ENCODE measurements at regions not wholly inside any gene's neighbourhood (a gene's known extent, or its start where the extent isn't known, plus 50 kb on each side); places are given as distances from the start of the nearest gene placed in this dataset.

- H3K4me1 Mint-ChIP-seq (ENCODE audit: low read depth) = no peaks in the 10 kb centered on the region
- H3K4me3 Mint-ChIP-seq = no peak overlapping the region
- DNase-seq = no peak
- H3K36me3 Mint-ChIP-seq = no peaks in the 10 kb centered on the region
- intact Hi-C loops (cut with micrococcal nuclease) = no loop called here
- H3K9me3 Mint-ChIP-seq = peaks cover 6% of the 10 kb centered on the region
- peaks cover 3% of the 10 kb centered on the region for H3K27me3 Mint-ChIP-seq
- no peak overlapping the region for H3K27ac Mint-ChIP-seq
- ChIA-PET CTCF (no interaction called here), POLR2A (no interaction called here)
Measured at GRCh38 chr2:60025496-60025895, 528.0 kb downstream of the BCL11A start.

- POLR2A ChIA-PET = no interaction called here
- Mint-ChIP-seq H3K36me3 (no peaks in the 10 kb centered on the region), H3K27me3 (peaks cover 3% of the 10 kb centered on the region), H3K27ac (no peak overlapping the region), H3K4me1 (ENCODE audit: low read depth) (no peaks in the 10 kb centered on the region), H3K4me3 (no peak overlapping the region), H3K9me3 (no peaks in the 10 kb centered on the region)
- CTCF ChIA-PET = no interaction called here
- intact Hi-C loops (cut with micrococcal nuclease) = no loop called here
- no peak for DNase-seq
Measured at GRCh38 chr2:60023256-60023985, 530.0 kb downstream of the BCL11A start.

- intact Hi-C loops (cut with micrococcal nuclease) = no loop called here
- no peaks in the 10 kb centered on the region for H3K27me3 Mint-ChIP-seq
- ChIA-PET CTCF (no interaction called here), POLR2A (no interaction called here)
- DNase-seq = no peak
- H3K36me3 Mint-ChIP-seq = no peaks in the 10 kb centered on the region
- no peaks in the 10 kb centered on the region for H3K4me1 Mint-ChIP-seq (ENCODE audit: low read depth)
- no peak overlapping the region for H3K4me3 Mint-ChIP-seq
- H3K27ac Mint-ChIP-seq = no peak overlapping the region
- H3K9me3 Mint-ChIP-seq = no peaks in the 10 kb centered on the region
Measured at GRCh38 chr2:60007671-60008070, 545.8 kb downstream of the BCL11A start.

- no peaks in the 10 kb centered on the region for H3K36me3 Mint-ChIP-seq
- ChIA-PET CTCF (no interaction called here), POLR2A (no interaction called here)
- no peak for DNase-seq
- no peaks in the 10 kb centered on the region for H3K4me1 Mint-ChIP-seq (ENCODE audit: low read depth)
- no peak overlapping the region for H3K4me3 Mint-ChIP-seq
- H3K27me3 Mint-ChIP-seq = no peaks in the 10 kb centered on the region
- intact Hi-C loops (cut with micrococcal nuclease) = no loop called here
- no peak overlapping the region for H3K27ac Mint-ChIP-seq
- H3K9me3 Mint-ChIP-seq = no peaks in the 10 kb centered on the region
Measured at GRCh38 chr2:60003076-60003475, 550.4 kb downstream of the BCL11A start.

GRCh38 chr2:60002183-60002867, 551.1 kb downstream of the BCL11A start:
- ChIA-PET POLR2A (no interaction called here), CTCF (no interaction called here)
- DNase-seq = no peak
- no peaks in the 10 kb centered on the region for H3K4me1 Mint-ChIP-seq (ENCODE audit: low read depth)
- H3K36me3 Mint-ChIP-seq = no peaks in the 10 kb centered on the region
- intact Hi-C loops (cut with micrococcal nuclease) = no loop called here
- H3K9me3 Mint-ChIP-seq = no peaks in the 10 kb centered on the region
- H3K27ac Mint-ChIP-seq = no peak overlapping the region
- H3K4me3 Mint-ChIP-seq = no peak overlapping the region
- no peaks in the 10 kb centered on the region for H3K27me3 Mint-ChIP-seq

- POLR2A ChIA-PET = no interaction called here
Measured at GRCh38 chr2:60000686-60001085, 552.8 kb downstream of the BCL11A start.

GRCh38 chr2:59998324-59998723, 555.1 kb downstream of the BCL11A start:
- DNase-seq = no peak
- POLR2A ChIA-PET = no interaction called here

More at GRCh38 chr2:60000686-60001085, 552.8 kb downstream of the BCL11A start:
- Mint-ChIP-seq H3K27me3 (no peaks in the 10 kb centered on the region), H3K27ac (no peak overlapping the region), H3K4me3 (no peak overlapping the region), H3K4me1 (ENCODE audit: low read depth) (no peaks in the 10 kb centered on the region), H3K9me3 (no peaks in the 10 kb centered on the region), H3K36me3 (no peaks in the 10 kb centered on the region)
- intact Hi-C loops (cut with micrococcal nuclease) = no loop called here
- DNase-seq = no peak
- CTCF ChIA-PET = no interaction called here

GRCh38 chr2:59997371-59997770, 556.1 kb downstream of the BCL11A start:
- no peaks in the 10 kb centered on the region for H3K4me1 Mint-ChIP-seq (ENCODE audit: low read depth)
- intact Hi-C loops (cut with micrococcal nuclease) = no loop called here
- H3K27ac Mint-ChIP-seq = no peak overlapping the region
- H3K4me3 Mint-ChIP-seq = no peak overlapping the region
- no peaks in the 10 kb centered on the region for H3K36me3 Mint-ChIP-seq
- ChIA-PET POLR2A (no interaction called here), CTCF (no interaction called here)
- DNase-seq = no peak
- H3K9me3 Mint-ChIP-seq = no peaks in the 10 kb centered on the region
- H3K27me3 Mint-ChIP-seq = no peaks in the 10 kb centered on the region

More at GRCh38 chr2:59998324-59998723, 555.1 kb downstream of the BCL11A start:
- Mint-ChIP-seq H3K4me1 (ENCODE audit: low read depth) (no peaks in the 10 kb centered on the region), H3K36me3 (no peaks in the 10 kb centered on the region), H3K27me3 (no peaks in the 10 kb centered on the region), H3K27ac (no peak overlapping the region), H3K4me3 (no peak overlapping the region), H3K9me3 (no peaks in the 10 kb centered on the region)
- intact Hi-C loops (cut with micrococcal nuclease) = no loop called here
- CTCF ChIA-PET = no interaction called here

- DNase-seq = no peak
- ChIA-PET CTCF (no interaction called here), POLR2A (no interaction called here)
- Mint-ChIP-seq H3K27ac (no peak overlapping the region), H3K36me3 (no peaks in the 10 kb centered on the region), H3K4me3 (no peak overlapping the region), H3K9me3 (no peaks in the 10 kb centered on the region), H3K27me3 (no peaks in the 10 kb centered on the region), H3K4me1 (ENCODE audit: low read depth) (no peaks in the 10 kb centered on the region)
- intact Hi-C loops (cut with micrococcal nuclease) = no loop called here
Measured at GRCh38 chr2:59996855-59997254, 556.6 kb downstream of the BCL11A start.

- Mint-ChIP-seq H3K27me3 (no peaks in the 10 kb centered on the region), H3K36me3 (no peaks in the 10 kb centered on the region), H3K4me3 (no peak overlapping the region), H3K4me1 (ENCODE audit: low read depth) (no peaks in the 10 kb centered on the region), H3K9me3 (no peaks in the 10 kb centered on the region), H3K27ac (no peak overlapping the region)
- intact Hi-C loops (cut with micrococcal nuclease) = no loop called here
- CTCF ChIA-PET = no interaction called here
- POLR2A ChIA-PET = no interaction called here
- DNase-seq = no peak
Measured at GRCh38 chr2:59993726-59994125, 559.7 kb downstream of the BCL11A start.

GRCh38 chr2:59988341-59988740, 565.1 kb downstream of the BCL11A start:
- POLR2A ChIA-PET = no interaction called here
- H3K27me3 Mint-ChIP-seq = no peaks in the 10 kb centered on the region

GRCh38 chr2:59986511-59986910, 566.9 kb downstream of the BCL11A start:
- intact Hi-C loops (cut with micrococcal nuclease) = no loop called here
- no peak for DNase-seq
- Mint-ChIP-seq H3K36me3 (no peaks in the 10 kb centered on the region), H3K4me3 (no peak overlapping the region), H3K9me3 (no peaks in the 10 kb centered on the region), H3K27me3 (no peaks in the 10 kb centered on the region), H3K27ac (no peak overlapping the region), H3K4me1 (ENCODE audit: low read depth) (no peaks in the 10 kb centered on the region)
- POLR2A ChIA-PET = no interaction called here
- CTCF ChIA-PET = no interaction called here

More at GRCh38 chr2:59988341-59988740, 565.1 kb downstream of the BCL11A start:
- CTCF ChIA-PET = no interaction called here
- intact Hi-C loops (cut with micrococcal nuclease) = no loop called here
- H3K36me3 Mint-ChIP-seq = no peaks in the 10 kb centered on the region
- no peak for DNase-seq
- no peaks in the 10 kb centered on the region for H3K4me1 Mint-ChIP-seq (ENCODE audit: low read depth)
- no peak overlapping the region for H3K4me3 Mint-ChIP-seq
- no peak overlapping the region for H3K27ac Mint-ChIP-seq
- no peaks in the 10 kb centered on the region for H3K9me3 Mint-ChIP-seq

GRCh38 chr2:59985923-59986322, 567.5 kb downstream of the BCL11A start:
- CTCF ChIA-PET = no interaction called here
- H3K4me1 Mint-ChIP-seq (ENCODE audit: low read depth) = no peaks in the 10 kb centered on the region
- POLR2A ChIA-PET = no interaction called here
- no peaks in the 10 kb centered on the region for H3K9me3 Mint-ChIP-seq
- intact Hi-C loops (cut with micrococcal nuclease) = no loop called here
- DNase-seq = no peak
- no peaks in the 10 kb centered on the region for H3K27me3 Mint-ChIP-seq
- H3K36me3 Mint-ChIP-seq = no peaks in the 10 kb centered on the region
- no peak overlapping the region for H3K4me3 Mint-ChIP-seq
- H3K27ac Mint-ChIP-seq = no peak overlapping the region
